NT2/D1 (cell line): ENCODE measurements at regions not wholly inside any gene's neighbourhood (a gene's known extent, or its start where the extent isn't known, plus 50 kb on each side); places are given as distances from the start of the nearest gene placed in this dataset.

Source experiments
- SUZ12 ChIP-seq: IDR thresholded peaks from 2 replicates; pipeline ENCODE4 v1.6.1; 2011; ENCODE audit not compliant: insufficient read length, insufficient read depth; ENCODE audit errors: extremely low read depth
- YY1 ChIP-seq: IDR thresholded peaks from 2 replicates; pipeline ENCODE4 v1.6.1; 2011; ENCODE audit not compliant: insufficient read length, insufficient read depth
- ZNF274 ChIP-seq: IDR thresholded peaks from 2 replicates; pipeline ENCODE4 v1.6.1; 2011; ENCODE audit warnings: mild to moderate bottlenecking, low read depth, low read length

DNA sequence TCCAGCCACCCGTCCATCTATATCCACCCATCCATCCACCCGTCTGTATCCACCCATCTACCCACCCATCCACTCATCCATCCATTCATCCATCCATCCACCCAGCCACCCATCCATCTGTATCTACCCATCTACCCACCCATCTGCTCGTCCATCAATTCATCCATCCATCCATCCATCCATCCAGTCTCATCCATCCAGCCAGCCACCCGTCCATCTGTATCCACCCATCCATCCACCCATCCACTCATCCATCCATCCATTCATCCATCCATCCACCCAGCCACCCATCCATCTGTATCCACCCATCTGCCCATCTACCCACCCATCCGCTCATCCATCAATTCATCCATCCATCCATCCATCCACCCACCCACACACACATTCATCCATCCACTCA, 73.2 kb downstream of the UNCX start:
- TF ChIP-seq SUZ12 (no peak), YY1 (no peak), ZNF274 (no peak)
